Parathyroid adenoma (tissue), 2 donors: ENCODE measurements at regions not wholly inside any gene's neighbourhood (a gene's known extent, or its start where the extent isn't known, plus 50 kb on each side); places are given as distances from the start of the nearest gene placed in this dataset.

Source experiments
- H2AFZ ChIP-seq: fragments of 300-600 bp; sonication (generic); one replicate; pipeline ENCODE4 v1.7.0; 2017; ENCODE audit warnings: antibody characterized with exemption, mild to moderate bottlenecking
- H3K27ac ChIP-seq: fragments of 300-600 bp; sonication (generic); one replicate; pipeline ENCODE4 v1.7.0; 2017
- H3K27me3 ChIP-seq: fragments of 300-600 bp; sonication (generic); one replicate; pipeline ENCODE4 v1.7.0; 2017; ENCODE audit warnings: low read length; ENCODE audit not compliant: control insufficient read depth, insufficient read depth
- H3K36me3 ChIP-seq: fragments of 300-600 bp; sonication (generic); one replicate; pipeline ENCODE4 v1.7.0; 2017; ENCODE audit warnings: low read length; ENCODE audit not compliant: control insufficient read depth, insufficient read depth
- H3K4me1 ChIP-seq: fragments of 300-600 bp; sonication (generic); one replicate; pipeline ENCODE4 v1.7.0; 2017; ENCODE audit warnings: control low read depth
- H3K4me2 ChIP-seq: fragments of 300-600 bp; sonication (generic); one replicate; pipeline ENCODE4 v1.7.0; 2017; ENCODE audit warnings: low read length
- H3K4me3 ChIP-seq: fragments of 300-600 bp; sonication (generic); one replicate; pipeline ENCODE4 v1.7.0; 2017; ENCODE audit warnings: low read depth, low read length
- H3K79me2 ChIP-seq: fragments of 300-600 bp; sonication (generic); one replicate; pipeline ENCODE4 v1.7.0; 2017; ENCODE audit warnings: control low read depth
- H3K9ac ChIP-seq: fragments of 300-600 bp; sonication (generic); one replicate; pipeline ENCODE4 v1.7.0; 2017; ENCODE audit warnings: mild to moderate bottlenecking
- H3K9me3 ChIP-seq: fragments of 300-600 bp; sonication (generic); one replicate; pipeline ENCODE4 v1.7.0; 2017; ENCODE audit warnings: low read length; ENCODE audit not compliant: control insufficient read depth
- TF ChIP-seq, protein P1 (sequence below): fragments of 300-600 bp; sonication (generic); IDR thresholded peaks from one replicate; pipeline ENCODE4 v1.7.0; 2017; ENCODE audit warnings: antibody characterized with exemption, mild to moderate bottlenecking
- donor health status: primary hyperparathyroidism.

DNA sequence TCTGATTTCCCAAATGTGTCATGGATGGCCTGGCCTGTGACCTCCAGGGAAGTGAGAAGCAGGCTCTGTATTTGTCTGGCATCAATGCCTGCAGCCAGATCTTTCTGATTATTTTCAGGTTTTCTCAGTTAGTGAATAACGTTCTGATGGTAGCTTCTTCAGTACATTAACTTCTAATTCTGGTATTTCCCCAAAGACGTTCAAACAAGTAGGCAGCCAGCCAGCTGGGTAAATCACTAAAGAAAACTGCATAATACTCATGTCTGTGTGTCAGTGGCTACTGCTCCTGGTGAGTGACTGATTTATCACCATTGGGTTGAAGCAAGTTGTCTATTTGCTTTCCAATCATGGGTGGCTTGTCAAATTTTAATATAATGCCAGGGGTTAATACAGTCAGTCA, 162.6 kb upstream of the PFN2 start:
- H3K79me2 ChIP-seq, result no peaks in the 10 kb centered on the region
- TF ChIP-seq, protein P1, sequence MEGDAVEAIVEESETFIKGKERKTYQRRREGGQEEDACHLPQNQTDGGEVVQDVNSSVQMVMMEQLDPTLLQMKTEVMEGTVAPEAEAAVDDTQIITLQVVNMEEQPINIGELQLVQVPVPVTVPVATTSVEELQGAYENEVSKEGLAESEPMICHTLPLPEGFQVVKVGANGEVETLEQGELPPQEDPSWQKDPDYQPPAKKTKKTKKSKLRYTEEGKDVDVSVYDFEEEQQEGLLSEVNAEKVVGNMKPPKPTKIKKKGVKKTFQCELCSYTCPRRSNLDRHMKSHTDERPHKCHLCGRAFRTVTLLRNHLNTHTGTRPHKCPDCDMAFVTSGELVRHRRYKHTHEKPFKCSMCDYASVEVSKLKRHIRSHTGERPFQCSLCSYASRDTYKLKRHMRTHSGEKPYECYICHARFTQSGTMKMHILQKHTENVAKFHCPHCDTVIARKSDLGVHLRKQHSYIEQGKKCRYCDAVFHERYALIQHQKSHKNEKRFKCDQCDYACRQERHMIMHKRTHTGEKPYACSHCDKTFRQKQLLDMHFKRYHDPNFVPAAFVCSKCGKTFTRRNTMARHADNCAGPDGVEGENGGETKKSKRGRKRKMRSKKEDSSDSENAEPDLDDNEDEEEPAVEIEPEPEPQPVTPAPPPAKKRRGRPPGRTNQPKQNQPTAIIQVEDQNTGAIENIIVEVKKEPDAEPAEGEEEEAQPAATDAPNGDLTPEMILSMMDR, result no peak
- no peaks in the 10 kb centered on the region for H3K36me3 ChIP-seq
- H3K9me3 ChIP-seq, result no peaks in the 10 kb centered on the region
- no peak overlapping the region for H2AFZ ChIP-seq
- H3K4me1 ChIP-seq, result no peaks in the 10 kb centered on the region
- no peak overlapping the region for H3K4me3 ChIP-seq
- no peak overlapping the region for H3K9ac ChIP-seq
- H3K27ac ChIP-seq, result no peak overlapping the region
- H3K27me3 ChIP-seq, result no peaks in the 10 kb centered on the region
- no peak overlapping the region for H3K4me2 ChIP-seq

DNA sequence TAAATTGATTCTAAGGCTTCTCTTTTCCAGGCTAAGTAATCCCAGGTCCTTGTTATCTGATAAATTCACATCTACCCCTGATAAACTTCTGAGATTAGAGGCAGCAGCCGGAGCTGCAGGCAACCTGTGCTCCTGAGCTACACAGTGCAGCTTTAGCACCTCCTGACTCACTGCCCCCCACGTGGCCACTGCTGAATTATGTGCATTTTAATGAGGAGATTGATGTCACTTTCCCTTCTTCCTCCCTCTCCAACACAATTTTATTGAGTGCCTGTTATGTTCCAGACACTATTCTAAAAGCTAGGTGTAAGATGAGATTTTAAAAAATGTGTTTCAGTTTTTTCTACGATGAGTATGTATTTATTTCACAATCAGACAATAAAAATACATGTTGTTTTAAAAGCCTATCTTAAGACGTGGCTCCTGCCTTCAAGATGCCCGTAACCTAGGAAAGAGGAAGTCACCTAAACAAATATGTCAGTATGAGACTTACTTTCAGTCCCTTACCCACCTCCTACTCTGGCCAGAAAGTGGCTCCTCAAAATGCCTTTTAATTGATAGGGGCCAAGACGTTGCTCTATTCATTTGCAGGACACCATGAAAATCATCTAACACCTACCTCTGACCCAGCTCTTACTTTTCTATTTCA, 161.5 kb upstream of the PFN2 start:
- Histone ChIP-seq H3K27me3 (no peaks in the 10 kb centered on the region), H3K9ac (no peak overlapping the region), H3K4me1 (no peaks in the 10 kb centered on the region), H3K4me3 (no peak overlapping the region), H2AFZ (no peak overlapping the region), H3K9me3 (no peaks in the 10 kb centered on the region), H3K79me2 (no peaks in the 10 kb centered on the region), H3K27ac (no peak overlapping the region), H3K4me2 (no peak overlapping the region), H3K36me3 (no peaks in the 10 kb centered on the region)
- TF ChIP-seq, protein P1, result no peak

DNA sequence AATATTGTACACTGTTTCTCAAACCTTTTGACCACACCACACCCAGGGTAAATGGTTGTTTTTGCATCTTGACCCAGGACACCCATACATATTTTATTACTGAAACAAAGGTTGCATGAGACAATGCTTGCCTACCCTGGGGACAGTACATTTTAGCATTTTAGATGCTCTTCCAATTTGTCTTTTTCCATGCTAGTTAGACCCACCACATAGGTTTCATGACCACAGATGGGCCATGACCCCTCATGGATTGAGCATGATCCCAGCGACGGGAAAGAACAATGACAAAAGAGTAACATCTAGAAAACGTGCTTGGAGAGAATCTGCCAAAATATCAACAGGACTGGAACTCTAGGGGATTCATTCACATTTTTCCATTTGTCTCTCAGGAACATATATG, 161.0 kb upstream of the PFN2 start:
- H3K4me3 ChIP-seq, result no peak overlapping the region
- H3K79me2 ChIP-seq, result no peaks in the 10 kb centered on the region
- H3K4me1 ChIP-seq, result no peaks in the 10 kb centered on the region
- no peaks in the 10 kb centered on the region for H3K27me3 ChIP-seq
- no peak overlapping the region for H2AFZ ChIP-seq
- H3K36me3 ChIP-seq, result no peaks in the 10 kb centered on the region
- H3K9ac ChIP-seq, result no peak overlapping the region
- no peaks in the 10 kb centered on the region for H3K9me3 ChIP-seq
- H3K27ac ChIP-seq, result no peak overlapping the region
- no peak overlapping the region for H3K4me2 ChIP-seq
- TF ChIP-seq, protein P1, result no peak

DNA sequence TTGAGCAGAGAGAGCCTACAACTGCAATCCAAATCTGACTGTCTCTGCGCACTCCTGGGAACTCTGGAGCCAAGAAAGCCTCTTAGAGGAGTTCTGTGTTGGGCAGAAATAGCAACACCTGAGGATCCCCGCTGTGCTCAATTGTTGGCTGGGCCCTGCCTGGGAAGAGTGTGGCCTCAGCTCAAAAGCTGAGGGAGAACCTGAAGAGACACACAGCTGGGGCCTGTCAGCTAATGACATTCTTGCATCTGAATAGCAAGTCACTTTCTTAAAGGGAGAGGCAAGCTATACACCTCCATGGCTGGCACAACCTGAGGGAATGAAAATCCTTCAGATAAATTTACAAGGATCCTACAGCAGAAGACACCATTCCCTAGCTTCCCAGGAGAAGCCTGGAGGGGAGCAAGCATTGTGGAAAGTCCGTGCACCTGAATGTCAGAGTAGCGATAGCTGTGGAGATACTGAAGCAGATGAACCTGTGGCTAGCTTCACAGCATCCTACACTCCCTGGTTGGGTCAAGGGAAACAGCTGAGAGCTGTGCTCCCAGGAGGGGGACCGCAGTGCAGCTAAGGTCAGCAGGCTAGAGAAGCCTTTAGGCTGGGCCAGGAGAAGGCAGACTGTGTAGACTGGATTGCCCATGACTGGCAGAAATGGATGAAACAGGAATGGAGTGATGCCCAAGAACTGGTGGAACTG, 159.9 kb upstream of the PFN2 start:
- H3K4me1 ChIP-seq, result no peaks in the 10 kb centered on the region
- H3K27me3 ChIP-seq, result no peaks in the 10 kb centered on the region
- H3K4me2 ChIP-seq, result no peak overlapping the region
- no peaks in the 10 kb centered on the region for H3K36me3 ChIP-seq
- no peaks in the 10 kb centered on the region for H3K79me2 ChIP-seq
- H3K27ac ChIP-seq, result no peak overlapping the region
- no peak overlapping the region for H3K4me3 ChIP-seq
- H3K9me3 ChIP-seq, result no peaks in the 10 kb centered on the region
- no peak overlapping the region for H2AFZ ChIP-seq
- H3K9ac ChIP-seq, result no peak overlapping the region
- TF ChIP-seq, protein P1, result no peak

GRCh38 chr3:150129166-150129565, 158.5 kb upstream of the PFN2 start:
- Histone ChIP-seq H3K4me1 (no peaks in the 10 kb centered on the region), H2AFZ (no peak overlapping the region), H3K27me3 (no peaks in the 10 kb centered on the region), H3K9ac (no peak overlapping the region), H3K36me3 (no peaks in the 10 kb centered on the region), H3K79me2 (no peaks in the 10 kb centered on the region), H3K4me3 (no peak overlapping the region), H3K4me2 (no peak overlapping the region), H3K27ac (no peak overlapping the region), H3K9me3 (no peaks in the 10 kb centered on the region)
- TF ChIP-seq, protein P1, result no peak
